PC-3 (cell line): ENCODE measurements at regions not wholly inside any gene's neighbourhood (a gene's known extent, or its start where the extent isn't known, plus 50 kb on each side); places are given as distances from the start of the nearest gene placed in this dataset.

Experiments
- ATAC-seq: fragments of 200-7000 bp; cut with Tn5 transposase; 2 replicates; pipeline ENCODE4 v1.9.1; 2020; ENCODE audit warnings: mild to moderate bottlenecking, moderate library complexity
- BruUV-seq: library from RNA; stranded (reverse); fragments of 400-500 nt; replicated peaks from 2 replicates; lab custom pipeline; 2021; lab: Mats Ljungman, UMichigan
- CTCF ChIA-PET: fragments of 300-600 bp; sonication (Branson Sonifier 250); formaldehyde crosslinking; loops from one replicate; lab custom pipeline; 2022; ENCODE audit warnings: antibody characterized with exemption; lab: Charles Lee
- POLR2A ChIA-PET: fragments of 300-600 bp; sonication (Branson Sonifier 250); formaldehyde crosslinking; loops from one replicate; lab custom pipeline; 2022; ENCODE audit warnings: antibody characterized with exemption; ENCODE audit not compliant: unreplicated experiment; lab: Charles Lee
- DNase-seq: peaks from one replicate; pipeline ENCODE4 v3.0.0-alpha.2; 2015
- H2AFZ ChIP-seq: fragments of 300-600 bp; sonication (generic); 2 replicates; pipeline ENCODE4 v1.6.0; 2016; ENCODE audit warnings: antibody characterized with exemption, low read length
- H3F3A ChIP-seq: fragments of 300-600 bp; sonication (generic); one replicate; pipeline ENCODE4 v1.6.0; 2017; ENCODE audit warnings: antibody characterized with exemption, low read length, control low read depth, mild to moderate bottlenecking; ENCODE audit not compliant: unreplicated experiment
- H3K27ac ChIP-seq: fragments of 300-600 bp; sonication (generic); 2 replicates; pipeline ENCODE4 v1.5.1; 2016; ENCODE audit warnings: mild to moderate bottlenecking, low read length
- H3K27me3 ChIP-seq: fragments of 300-600 bp; sonication (generic); 2 replicates; pipeline ENCODE4 v1.6.1; 2016; ENCODE audit warnings: low read length, mixed read lengths
- H3K36me3 ChIP-seq: fragments of 300-600 bp; sonication (generic); 2 replicates; pipeline ENCODE4 v1.6.1; 2016; ENCODE audit warnings: low read depth, mixed run types, low read length, mixed read lengths
- H3K4me1 ChIP-seq: fragments of 300-600 bp; sonication (generic); 2 replicates; pipeline ENCODE4 v1.5.1; 2016; ENCODE audit warnings: low read length; ENCODE audit not compliant: insufficient read depth
- H3K4me2 ChIP-seq: fragments of 300-600 bp; sonication (generic); 2 replicates; pipeline ENCODE4 v1.6.0; 2016; ENCODE audit warnings: low read length
- H3K4me3 ChIP-seq: fragments of 300-600 bp; sonication (generic); 2 replicates; pipeline ENCODE4 v1.5.1; 2016; ENCODE audit warnings: mild to moderate bottlenecking, low read length, mixed read lengths
- H3K79me2 ChIP-seq: fragments of 300-600 bp; sonication (generic); 2 replicates; pipeline ENCODE4 v1.6.1; 2017; ENCODE audit warnings: low read length, mixed read lengths
- H3K9ac ChIP-seq: fragments of 300-600 bp; sonication (generic); 2 replicates; pipeline ENCODE4 v1.6.0; 2016; ENCODE audit warnings: mild to moderate bottlenecking, low read length
- H3K9me2 ChIP-seq: fragments of 300-600 bp; sonication (generic); replicated peaks from 2 replicates; pipeline ENCODE4 v1.6.1; 2016; ENCODE audit warnings: mixed run types, low read length, mixed read lengths
- H3K9me3 ChIP-seq: fragments of 300-600 bp; sonication (generic); 2 replicates; pipeline ENCODE4 v1.6.1; 2016; ENCODE audit warnings: low read length, mixed read lengths
- H4K20me1 ChIP-seq: fragments of 300-600 bp; sonication (generic); 2 replicates; pipeline ENCODE4 v1.6.1; 2016; ENCODE audit warnings: low read length, mixed read lengths
- CTCF ChIP-seq: fragments of 300-600 bp; sonication (generic); conservative IDR thresholded peaks from 2 replicates; pipeline ENCODE4 v1.5.1; 2017; ENCODE audit warnings: antibody characterized with exemption, low read depth, mild to moderate bottlenecking, low read length
- EZH2 ChIP-seq: fragments of 300-600 bp; sonication (generic); IDR thresholded peaks from one replicate; pipeline ENCODE4 v1.6.1; 2017; ENCODE audit warnings: antibody characterized with exemption, mild to moderate bottlenecking, low read length; ENCODE audit not compliant: unreplicated experiment
- EZH2phosphoT487 ChIP-seq: fragments of 300-600 bp; sonication (generic); IDR thresholded peaks from 2 replicates; pipeline ENCODE4 v1.6.1; 2018; ENCODE audit warnings: mild to moderate bottlenecking, antibody characterized with exemption, low read length, borderline replicate concordance
- intact Hi-C: fragments of 100-400 bp; cut with micrococcal nuclease; formaldehyde crosslinking; loops from 2 replicates; pipeline ENCODE4 v1.9.0; 2023

- no peak overlapping the region for H2AFZ ChIP-seq
- H4K20me1 ChIP-seq = no peaks in the 10 kb centered on the region
- H3K9me2 ChIP-seq = no peaks in the 10 kb centered on the region
- POLR2A ChIA-PET = no interaction called here
- DNase-seq = no peak
- no TSS peak for BruUV-seq
- H3K9me3 ChIP-seq = no peaks in the 10 kb centered on the region
- CTCF ChIA-PET = no interaction called here
- H3K36me3 ChIP-seq = no peaks in the 10 kb centered on the region
- H3F3A ChIP-seq = no peaks in the 10 kb centered on the region
- H3K4me1 ChIP-seq = peaks cover 3% of the 10 kb centered on the region; the same call in 1 of the 2 replicates
- TF ChIP-seq EZH2phosphoT487 (no peak), EZH2 (no peak)
- intact Hi-C loops = no loop called here
- ATAC-seq = no peak
- H3K27ac ChIP-seq = no peak overlapping the region
- no peak overlapping the region for H3K4me3 ChIP-seq
- no peaks in the 10 kb centered on the region for H3K27me3 ChIP-seq
- no peaks in the 10 kb centered on the region for H3K79me2 ChIP-seq
- no peak overlapping the region for H3K4me2 ChIP-seq
- H3K9ac ChIP-seq = no peak overlapping the region
Observed at GRCh38 chr3:87425056-87425455, 148.7 kb upstream of the POU1F1 start.

GRCh38 chr3:87423336-87423735 lies 147.0 kb upstream of the POU1F1 start:
- CTCF ChIA-PET = no interaction called here
- TF ChIP-seq EZH2phosphoT487 (no peak), EZH2 (no peak), CTCF (no peak)
- BruUV-seq = no TSS peak

GRCh38 chr3:87422333-87422732 lies 145.9 kb upstream of the POU1F1 start:
- BruUV-seq = no TSS peak
- H3K4me3 ChIP-seq = no peak overlapping the region
- H3K27ac ChIP-seq = no peak overlapping the region
- no peaks in the 10 kb centered on the region for H3K27me3 ChIP-seq
- peaks cover 3% of the 10 kb centered on the region; the same call in 1 of the 2 replicates for H3K4me1 ChIP-seq
- H3F3A ChIP-seq = no peaks in the 10 kb centered on the region
- no peaks in the 10 kb centered on the region for H3K9me2 ChIP-seq
- DNase-seq (no peak), ATAC-seq (no peak)
- H3K36me3 ChIP-seq = no peaks in the 10 kb centered on the region
- no peaks in the 10 kb centered on the region for H4K20me1 ChIP-seq
- H3K79me2 ChIP-seq = no peaks in the 10 kb centered on the region
- no peak overlapping the region for H3K9ac ChIP-seq
- TF ChIP-seq EZH2 (no peak), CTCF (no peak)
- ChIA-PET POLR2A (no interaction called here), CTCF (no interaction called here)
- no peak overlapping the region for H3K4me2 ChIP-seq
- no peak overlapping the region for H2AFZ ChIP-seq
- H3K9me3 ChIP-seq = no peaks in the 10 kb centered on the region
- intact Hi-C loops = no loop called here

More at GRCh38 chr3:87423336-87423735, 147.0 kb upstream of the POU1F1 start:
- H4K20me1 ChIP-seq = no peaks in the 10 kb centered on the region
- H3K4me2 ChIP-seq = no peak overlapping the region
- H3K27ac ChIP-seq = no peak overlapping the region
- no peaks in the 10 kb centered on the region for H3K27me3 ChIP-seq
- H3K9me2 ChIP-seq = no peaks in the 10 kb centered on the region
- POLR2A ChIA-PET = no interaction called here
- no peak overlapping the region for H3K9ac ChIP-seq
- H2AFZ ChIP-seq = no peak overlapping the region
- no peaks in the 10 kb centered on the region for H3F3A ChIP-seq
- intact Hi-C loops = no loop called here
- DNase-seq (no peak), ATAC-seq (no peak)
- peaks cover 3% of the 10 kb centered on the region; the same call in 1 of the 2 replicates for H3K4me1 ChIP-seq
- no peaks in the 10 kb centered on the region for H3K79me2 ChIP-seq
- H3K9me3 ChIP-seq = no peaks in the 10 kb centered on the region
- H3K4me3 ChIP-seq = no peak overlapping the region
- no peaks in the 10 kb centered on the region for H3K36me3 ChIP-seq
